Adipocyte (in vitro differentiated cells): ENCODE measurements at regions not wholly inside any gene's neighbourhood (a gene's known extent, or its start where the extent isn't known, plus 50 kb on each side); places are given as distances from the start of the nearest gene placed in this dataset.

Experiments used
- DNase-seq: peaks from one replicate; pipeline ENCODE4 v3.0.0-alpha.2; 2015; ENCODE audit warnings: low read depth
- H3K27me3 ChIP-seq: replicated peaks from 2 replicates; pipeline ENCODE4 v1.7.0; 2013; ENCODE audit warnings: mild to moderate bottlenecking, low read length, moderate library complexity; ENCODE audit not compliant: control insufficient read depth, insufficient read depth
- H3K36me3 ChIP-seq: 2 replicates; pipeline ENCODE4 v1.7.0; 2013; ENCODE audit warnings: low read length, mild to moderate bottlenecking, moderate library complexity; ENCODE audit not compliant: control insufficient read depth, insufficient read depth, severe bottlenecking
- H3K4me1 ChIP-seq: 2 replicates; pipeline ENCODE4 v1.7.0; 2013; ENCODE audit warnings: mild to moderate bottlenecking, low read length, moderate library complexity; ENCODE audit not compliant: control insufficient read depth, insufficient read depth
- H3K4me3 ChIP-seq: 2 replicates; pipeline ENCODE4 v1.7.0; 2013; ENCODE audit warnings: mild to moderate bottlenecking, low read length, moderate library complexity
- H3K9ac ChIP-seq: 2 replicates; pipeline ENCODE4 v1.7.0; 2013; ENCODE audit warnings: mild to moderate bottlenecking, low read length, moderate library complexity
- H3K9me3 ChIP-seq: 2 replicates; pipeline ENCODE4 v1.7.0; 2013; ENCODE audit warnings: mild to moderate bottlenecking, low read length, moderate library complexity; ENCODE audit not compliant: control insufficient read depth

- H3K27me3 ChIP-seq = no peaks in the 10 kb centered on the region
- peaks cover 3% of the 10 kb centered on the region for H3K4me1 ChIP-seq
- no peak overlapping the region for H3K9ac ChIP-seq
- H3K4me3 ChIP-seq = no peak overlapping the region
- DNase-seq = no peak
- H3K9me3 ChIP-seq = peaks cover 7% of the 10 kb centered on the region
- no peaks in the 10 kb centered on the region for H3K36me3 ChIP-seq
Measured at GRCh38 chr3:104648823-104649222, 717.9 kb upstream of the ALCAM start.

GRCh38 chr3:104669083-104669482 is 697.6 kb upstream of the ALCAM start:
- Histone ChIP-seq H3K4me1 (no peaks in the 10 kb centered on the region), H3K9ac (no peak overlapping the region), H3K4me3 (no peak overlapping the region), H3K27me3 (no peaks in the 10 kb centered on the region), H3K36me3 (no peaks in the 10 kb centered on the region), H3K9me3 (no peaks in the 10 kb centered on the region)
- DNase-seq = no peak

GRCh38 chr3:104672331-104672730 is 694.4 kb upstream of the ALCAM start:
- H3K36me3 ChIP-seq = no peaks in the 10 kb centered on the region
- no peak for DNase-seq

GRCh38 chr3:104673981-104674380 is 692.7 kb upstream of the ALCAM start:
- no peak for DNase-seq
- Histone ChIP-seq H3K36me3 (no peaks in the 10 kb centered on the region), H3K9me3 (peaks cover 8% of the 10 kb centered on the region), H3K9ac (no peak overlapping the region), H3K4me3 (no peak overlapping the region), H3K4me1 (no peaks in the 10 kb centered on the region), H3K27me3 (no peaks in the 10 kb centered on the region)

More at GRCh38 chr3:104672331-104672730, 694.4 kb upstream of the ALCAM start:
- H3K27me3 ChIP-seq = no peaks in the 10 kb centered on the region
- no peak overlapping the region for H3K4me3 ChIP-seq
- peaks cover 8% of the 10 kb centered on the region for H3K9me3 ChIP-seq
- H3K4me1 ChIP-seq = no peaks in the 10 kb centered on the region
- no peak overlapping the region for H3K9ac ChIP-seq

- peaks cover 8% of the 10 kb centered on the region for H3K9me3 ChIP-seq
- no peaks in the 10 kb centered on the region for H3K4me1 ChIP-seq
- DNase-seq = peak; percentile 3
- H3K36me3 ChIP-seq = no peaks in the 10 kb centered on the region
- H3K9ac ChIP-seq = no peak overlapping the region
- H3K4me3 ChIP-seq = no peak overlapping the region
- no peaks in the 10 kb centered on the region for H3K27me3 ChIP-seq
Measured at GRCh38 chr3:104676241-104676640, 690.5 kb upstream of the ALCAM start.

GRCh38 chr3:104677932-104678331 is 688.8 kb upstream of the ALCAM start:
- Histone ChIP-seq H3K36me3 (no peaks in the 10 kb centered on the region), H3K4me1 (no peaks in the 10 kb centered on the region), H3K9me3 (peaks cover 8% of the 10 kb centered on the region), H3K4me3 (no peak overlapping the region), H3K9ac (no peak overlapping the region), H3K27me3 (no peaks in the 10 kb centered on the region)
- no peak for DNase-seq

GRCh38 chr3:104685492-104685891 is 681.2 kb upstream of the ALCAM start:
- Histone ChIP-seq H3K9me3 (no peaks in the 10 kb centered on the region), H3K27me3 (no peaks in the 10 kb centered on the region), H3K4me1 (no peaks in the 10 kb centered on the region), H3K9ac (no peak overlapping the region), H3K36me3 (no peaks in the 10 kb centered on the region), H3K4me3 (no peak overlapping the region)
- DNase-seq = no peak

GRCh38 chr3:104687362-104687761 is 679.3 kb upstream of the ALCAM start:
- Histone ChIP-seq H3K4me1 (no peaks in the 10 kb centered on the region), H3K36me3 (no peaks in the 10 kb centered on the region), H3K9ac (no peak overlapping the region), H3K27me3 (no peaks in the 10 kb centered on the region), H3K4me3 (no peak overlapping the region), H3K9me3 (no peaks in the 10 kb centered on the region)
- no peak for DNase-seq

- H3K4me1 ChIP-seq = no peaks in the 10 kb centered on the region
- no peak overlapping the region for H3K4me3 ChIP-seq
- no peak overlapping the region for H3K9ac ChIP-seq
- no peaks in the 10 kb centered on the region for H3K36me3 ChIP-seq
- no peak for DNase-seq
- no peaks in the 10 kb centered on the region for H3K27me3 ChIP-seq
- H3K9me3 ChIP-seq = no peaks in the 10 kb centered on the region
Measured at GRCh38 chr3:104696470-104696869, 670.2 kb upstream of the ALCAM start.

- H3K9ac ChIP-seq = no peak overlapping the region
- H3K9me3 ChIP-seq = no peaks in the 10 kb centered on the region
- no peaks in the 10 kb centered on the region for H3K36me3 ChIP-seq
- no peak for DNase-seq
- no peaks in the 10 kb centered on the region for H3K27me3 ChIP-seq
- no peak overlapping the region for H3K4me3 ChIP-seq
- no peaks in the 10 kb centered on the region for H3K4me1 ChIP-seq
Measured at GRCh38 chr3:104711406-104711805, 655.3 kb upstream of the ALCAM start.

- DNase-seq = no peak
- Histone ChIP-seq H3K4me1 (no peaks in the 10 kb centered on the region), H3K27me3 (no peaks in the 10 kb centered on the region)
Measured at GRCh38 chr3:104715972-104716371, 650.7 kb upstream of the ALCAM start.

GRCh38 chr3:104717828-104718196 is 648.9 kb upstream of the ALCAM start:
- Histone ChIP-seq H3K36me3 (no peaks in the 10 kb centered on the region), H3K4me1 (no peaks in the 10 kb centered on the region), H3K27me3 (no peaks in the 10 kb centered on the region), H3K4me3 (no peak overlapping the region), H3K9me3 (no peaks in the 10 kb centered on the region), H3K9ac (no peak overlapping the region)
- DNase-seq = peak; percentile 4

More at GRCh38 chr3:104715972-104716371, 650.7 kb upstream of the ALCAM start:
- Histone ChIP-seq H3K9ac (no peak overlapping the region), H3K4me3 (no peak overlapping the region), H3K36me3 (no peaks in the 10 kb centered on the region), H3K9me3 (no peaks in the 10 kb centered on the region)
